ENCODE measurements at regions not wholly inside any gene's neighbourhood (a gene's known extent, or its start where the extent isn't known, plus 50 kb on each side); places are given as distances from the start of the nearest gene placed in this dataset.

- no peak for DNase-seq
These were observed 98.8 kb upstream of the NR4A3 start for GRCh38 chr9:99722877-99723276.

- no peak for DNase-seq
These were observed 97.0 kb upstream of the NR4A3 start for GRCh38 chr9:99724640-99725039.

- DNase-seq: no peak
These were observed 95.8 kb upstream of the NR4A3 start for GRCh38 chr9:99725852-99726251.

- DNase-seq: no peak
These were observed 94.9 kb upstream of the NR4A3 start for GRCh38 chr9:99726758-99727157.

GRCh38 chr9:99730062-99730461 lies 91.6 kb upstream of the NR4A3 start:
- no peak for DNase-seq

GRCh38 chr9:99731950-99732349 lies 89.7 kb upstream of the NR4A3 start:
- no peak for DNase-seq

GRCh38 chr9:99732715-99733114 lies 89.0 kb upstream of the NR4A3 start:
- no peak for DNase-seq

- no peak for DNase-seq
These were observed 86.6 kb upstream of the NR4A3 start for GRCh38 chr9:99735041-99735440.

- no peak for DNase-seq
These were observed 85.4 kb upstream of the NR4A3 start for GRCh38 chr9:99736291-99736690.

- DNase-seq: no peak
These were observed 84.0 kb upstream of the NR4A3 start for GRCh38 chr9:99737649-99738048.

GRCh38 chr9:99743006-99743405 lies 78.7 kb upstream of the NR4A3 start:
- DNase-seq: no peak

- DNase-seq: no peak
These were observed 78.2 kb upstream of the NR4A3 start for GRCh38 chr9:99743455-99743854.

GRCh38 chr9:99744132-99744531 lies 77.6 kb upstream of the NR4A3 start:
- no peak for DNase-seq

GRCh38 chr9:99745085-99745484 lies 76.6 kb upstream of the NR4A3 start:
- no peak for DNase-seq

GRCh38 chr9:99746406-99746805 lies 75.3 kb upstream of the NR4A3 start:
- no peak for DNase-seq

GRCh38 chr9:99748266-99748665 lies 73.4 kb upstream of the NR4A3 start:
- DNase-seq: no peak

GRCh38 chr9:99748676-99749075 lies 73.0 kb upstream of the NR4A3 start:
- no peak for DNase-seq

GRCh38 chr9:99749641-99750040 lies 72.0 kb upstream of the NR4A3 start:
- DNase-seq: no peak

- no peak for DNase-seq
These were observed 71.2 kb upstream of the NR4A3 start for GRCh38 chr9:99750526-99750925.

- no peak for DNase-seq
These were observed 69.1 kb upstream of the NR4A3 start for GRCh38 chr9:99752417-99753109.

- no peak for DNase-seq
These were observed 68.2 kb upstream of the NR4A3 start for GRCh38 chr9:99753436-99753835.

- no peak for DNase-seq
These were observed 61.3 kb upstream of the NR4A3 start for GRCh38 chr9:99760421-99760820.

GRCh38 chr9:99762470-99762869 lies 59.2 kb upstream of the NR4A3 start:
- no peak for DNase-seq
